SH-SY5Y (cell line): ENCODE measurements at regions not wholly inside any gene's neighbourhood (a gene's known extent, or its start where the extent isn't known, plus 50 kb on each side); places are given as distances from the start of the nearest gene placed in this dataset.

Experiments used
- GATA2 ChIP-seq: IDR thresholded peaks from 2 replicates; pipeline ENCODE4 v1.6.1; 2011; ENCODE audit warnings: mild to moderate bottlenecking, low read depth, low read length
- GATA3 ChIP-seq: IDR thresholded peaks from 2 replicates; pipeline ENCODE4 v1.6.1; 2011; ENCODE audit warnings: low read depth, mild to moderate bottlenecking, low read length, moderate library complexity

DNA sequence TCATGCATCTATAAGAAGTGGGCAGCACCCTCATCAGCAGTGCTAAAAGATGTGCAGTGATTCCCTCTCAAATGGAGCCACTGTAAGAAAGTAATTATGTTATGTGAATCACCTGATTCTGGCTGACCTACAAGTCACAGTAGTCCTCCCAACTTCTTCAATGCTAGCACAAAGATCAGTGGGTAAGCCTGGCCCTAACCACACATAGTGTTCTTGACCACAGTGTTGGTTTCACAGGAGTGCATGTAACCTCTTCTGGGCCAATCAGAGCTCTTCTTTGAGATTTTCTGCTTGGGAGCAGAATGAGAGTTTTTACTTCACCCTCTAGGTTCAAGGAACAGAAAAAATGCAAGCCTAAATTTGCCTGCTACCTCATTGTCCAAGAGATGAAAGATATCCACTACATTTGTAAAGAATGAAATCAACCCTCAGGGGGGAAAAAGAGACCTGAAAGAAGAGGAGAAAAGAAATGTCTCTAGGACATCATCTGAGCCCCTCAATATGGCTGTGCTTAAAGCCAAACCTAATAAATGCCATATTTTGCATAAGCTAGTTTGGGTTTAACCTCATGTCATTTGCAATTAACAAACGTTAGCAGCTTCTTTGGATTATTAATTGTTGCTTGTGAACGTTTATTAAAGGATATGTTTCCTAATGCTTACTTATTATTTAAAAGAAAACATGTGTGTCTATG, 65.3 kb upstream of the ADRB2 start:
- no peak for TF ChIP-seq GATA2
- TF ChIP-seq GATA3 = no peak
